HepG2 (cell line): ENCODE measurements at regions not wholly inside any gene's neighbourhood (a gene's known extent, or its start where the extent isn't known, plus 50 kb on each side); places are given as distances from the start of the nearest gene placed in this dataset.

Experiments
- ATAC-seq: fragments of 200-7000 bp; cut with Tn5 transposase; 3 replicates; pipeline ENCODE4 v1.9.1; 2020; ENCODE audit warnings: mild to moderate bottlenecking, moderate library complexity
- BruUV-seq: library from RNA; stranded (reverse); fragments of 400-500 nt; replicated peaks from 2 replicates; lab custom pipeline; 2021; lab: Mats Ljungman, UMichigan
- CTCF ChIA-PET: fragments of 300-600 bp; formaldehyde crosslinking; extraction: SDS; loops from one replicate; lab custom pipeline; 2021; ENCODE audit warnings: low total read pairs, inconsistent platforms, low intra/inter-chr PET ratio; lab: Yijun Ruan, JAX
- POLR2A ChIA-PET: fragments of 350-600 bp; sonication (Branson Sonifier 250); formaldehyde crosslinking; loops from one replicate; lab custom pipeline; 2020; ENCODE audit warnings: antibody characterized with exemption, inconsistent platforms; lab: Yijun Ruan, JAX
- DNase-seq: peaks from one replicate; pipeline ENCODE4 v3.0.0-alpha.2; 2015; ENCODE audit warnings: low spot score
- FAIRE-seq: peaks from 3 replicates; lab custom pipeline; 2011; peaks lifted over from hg19 to GRCh38; lab: Jason Lieb, UNC
- H2AFZ ChIP-seq: one replicate; pipeline ENCODE4 v1.6.1; 2011; ENCODE audit warnings: low read length, inconsistent platforms
- H3K27ac ChIP-seq: fragments of 300-600 bp; 3 replicates; pipeline ENCODE4 v1.8.0; 2011; ENCODE audit warnings: mixed run types, mild to moderate bottlenecking, mixed read lengths, low read length, inconsistent platforms; ENCODE audit not compliant: insufficient read depth; ENCODE audit errors: extremely low read length
- H3K27me3 ChIP-seq, 2 experiments: fragments of 200-600 bp in 1 of 2; 2 replicates in 1 of 2; 3 replicates in 1 of 2; pipeline versions ENCODE4 v1.6.0 to v1.8.0; 2011; ENCODE audit warnings: low read length in 2 of 2, mild to moderate bottlenecking in 2 of 2, moderate library complexity in 2 of 2, inconsistent platforms in 1 of 2; ENCODE audit not compliant: insufficient read depth in 2 of 2, control insufficient read depth in 1 of 2
- H3K36me3 ChIP-seq, 2 experiments: fragments of 200-600 bp in 1 of 2; replicated peaks in 1 of 2; 2 replicates in 1 of 2; 3 replicates in 1 of 2; pipeline versions ENCODE4 v1.5.1 to v1.8.0; 2011; ENCODE audit warnings: low read length in 2 of 2, inconsistent platforms in 1 of 2; ENCODE audit not compliant: insufficient read depth in 2 of 2, control insufficient read depth in 1 of 2
- H3K4me1 ChIP-seq: 2 replicates; pipeline ENCODE4 v1.5.1; 2012; ENCODE audit warnings: low read length, inconsistent platforms; ENCODE audit not compliant: insufficient read depth
- H3K4me2 ChIP-seq: 2 replicates; pipeline ENCODE4 v1.6.0; 2011; ENCODE audit warnings: low read depth, low read length, inconsistent platforms
- H3K4me3 ChIP-seq, 3 experiments: fragments of 200-600 bp in 1 of 3; sonication (generic), shearing (Covaris generic) in 1 of 3; replicated peaks in 1 of 3; 2 replicates each; pipeline ENCODE4 v1.5.1; 2011 to 2016; ENCODE audit warnings: low read length in 3 of 3, inconsistent platforms in 2 of 3, low read depth in 2 of 3, mild to moderate bottlenecking in 2 of 3, control low read depth in 1 of 3, mixed read lengths in 1 of 3; ENCODE audit not compliant: insufficient read depth in 1 of 3
- H3K79me2 ChIP-seq: one replicate; pipeline ENCODE4 v1.6.1; 2011; ENCODE audit warnings: low read length, inconsistent platforms; ENCODE audit not compliant: insufficient read depth
- H3K9ac ChIP-seq: 2 replicates; pipeline ENCODE4 v1.6.0; 2011; ENCODE audit warnings: mild to moderate bottlenecking, low read depth, low read length, inconsistent platforms; ENCODE audit not compliant: insufficient read depth
- H3K9me3 ChIP-seq: 2 replicates; pipeline ENCODE4 v1.5.1; 2012; ENCODE audit warnings: mild to moderate bottlenecking, low read length
- H4K20me1 ChIP-seq: 2 replicates; pipeline ENCODE4 v1.6.0; 2011; ENCODE audit warnings: inconsistent platforms, mild to moderate bottlenecking, low read length, moderate library complexity; ENCODE audit not compliant: insufficient read depth
- BRCA1 ChIP-seq: sonication (generic); formaldehyde crosslinking; IDR thresholded peaks from 2 replicates; pipeline ENCODE4 v1.4.0; 2020; ENCODE audit warnings: missing genetic modification reagents
- KLF15 ChIP-seq: sonication (generic); formaldehyde crosslinking; IDR thresholded peaks from 2 replicates; pipeline ENCODE4 v1.8.1; 2023; ENCODE audit warnings: borderline replicate concordance, mild to moderate bottlenecking, inconsistent platforms, missing genetic modification reagents, mixed read lengths
- MAFF ChIP-seq: IDR thresholded peaks from 2 replicates; pipeline ENCODE4 v1.6.1; 2011; ENCODE audit warnings: low read depth, low read length, improper control_type of control experiment
- MBD4 ChIP-seq: IDR thresholded peaks from 2 replicates; pipeline ENCODE4 v1.6.1; 2012; ENCODE audit warnings: low read length, inconsistent platforms, borderline replicate concordance
- MXD3 ChIP-seq: IDR thresholded peaks from 2 replicates; pipeline ENCODE4 v1.6.1; 2016; ENCODE audit warnings: mild to moderate bottlenecking, missing biosample characterization, missing genetic modification reagents
- NFE2L2 ChIP-seq: fragments of 150-350 bp; IDR thresholded peaks from 2 replicates; pipeline ENCODE4 v1.6.1; 2014; ENCODE audit warnings: low read length
- NFKBIZ ChIP-seq: IDR thresholded peaks from 2 replicates; pipeline ENCODE4 v1.6.1; 2018; ENCODE audit warnings: missing genetic modification reagents, missing compliant biosample characterization
- POGK ChIP-seq: sonication (generic); formaldehyde crosslinking; conservative IDR thresholded peaks from 2 replicates; pipeline ENCODE4 v1.8.0; 2022; ENCODE audit warnings: mild to moderate bottlenecking, moderate library complexity, missing genetic modification reagents
- RORA ChIP-seq: sonication (generic); formaldehyde crosslinking; IDR thresholded peaks from 2 replicates; pipeline ENCODE4 v1.5.0; 2020; ENCODE audit warnings: mild to moderate bottlenecking, missing genetic modification reagents, moderate library complexity
- STAT6 ChIP-seq: sonication (generic); formaldehyde crosslinking; IDR thresholded peaks from 2 replicates; pipeline ENCODE4 v1.4.0; 2020; ENCODE audit warnings: missing genetic modification reagents, mild to moderate bottlenecking, borderline replicate concordance
- TCF7 ChIP-seq: sonication (generic); IDR thresholded peaks from 2 replicates; pipeline ENCODE4 v1.6.1; 2016; ENCODE audit warnings: antibody characterized with exemption, low read depth
- THAP7 ChIP-seq: sonication (generic); formaldehyde crosslinking; IDR thresholded peaks from 2 replicates; pipeline ENCODE4 v1.8.1; 2023; ENCODE audit warnings: mild to moderate bottlenecking, missing genetic modification reagents
- WGBS: methylation state at CpG from one replicate; pipeline ENCODE4 v1.1.6; 2017; ENCODE audit warnings: low lambda C conversion rate; 5-methylcytosine and 5-hydroxymethylcytosine counted together
- in situ Hi-C: cut with HindIII; loops from 2 replicates; pipeline ENCODE4 v1.10.0; 2017; ENCODE audit warnings: low pct_unique_long_range_greater_than_20kb; ENCODE audit not compliant: extremely low pct_ligation_motif_present
- intact Hi-C: fragments of 100-400 bp; cut with micrococcal nuclease; formaldehyde crosslinking; loops from one replicate; pipeline ENCODE4 v1.10.0; 2022; ENCODE audit not compliant: unreplicated experiment

- intact Hi-C loops: no loop called here
- no peak for ATAC-seq
These were observed 112.6 kb downstream of the LIG4 start for GRCh38 chr13:108102771-108103170.

More at GRCh38 chr13:108102771-108103170, 112.6 kb downstream of the LIG4 start:
- H3K36me3 ChIP-seq: no peaks in the 10 kb centered on the region
- no peak overlapping the region for H3K9ac ChIP-seq
- H3K27ac ChIP-seq: no peak overlapping the region
- no peak overlapping the region for H3K4me3 ChIP-seq
- no peaks in the 10 kb centered on the region for H3K79me2 ChIP-seq
- DNase-seq (no peak), FAIRE-seq (no peak)
- CTCF ChIA-PET: no interaction called here
- in situ Hi-C loops: no loop called here
- TF ChIP-seq MAFF: no peak
- TF ChIP-seq STAT6: no peak
- TF ChIP-seq THAP7: no peak
- no peak for TF ChIP-seq MBD4
- no peak for TF ChIP-seq MXD3 (CRISPR knock-in tag)
- no peak for TF ChIP-seq RORA (CRISPR knock-in tag)
- no peak for TF ChIP-seq NFKBIZ (CRISPR knock-in tag)
- no peak for TF ChIP-seq KLF15 (CRISPR knock-in tag)
- no peak for TF ChIP-seq NFE2L2
- TF ChIP-seq POGK (CRISPR knock-in tag): no peak
- TF ChIP-seq BRCA1: no peak
- no peak for TF ChIP-seq TCF7
- BruUV-seq: no TSS peak
- H2AFZ ChIP-seq: no peak overlapping the region
- 31% methylated on average over 6 of the region's 6 CpGs for WGBS
- no peaks in the 10 kb centered on the region for H3K27me3 ChIP-seq
- POLR2A ChIA-PET: no interaction called here
- H3K9me3 ChIP-seq: no peaks in the 10 kb centered on the region
- H3K4me1 ChIP-seq: no peaks in the 10 kb centered on the region
- no peak overlapping the region for H3K4me2 ChIP-seq
- H4K20me1 ChIP-seq: no peaks in the 10 kb centered on the region
